GM18867 (cell line): ENCODE measurements at regions not wholly inside any gene's neighbourhood (a gene's known extent, or its start where the extent isn't known, plus 50 kb on each side); places are given as distances from the start of the nearest gene placed in this dataset.
"Not testable (repeated sequence)": the region's sequence is repeated elsewhere in the genome, so short reads cannot be mapped to it uniquely, and the experiment has no call there.

Experiments
- ATAC-seq: cut with Tn5 transposase; IDR thresholded peaks from one replicate; pipeline ENCODE4 v1.9.1; 2021; ENCODE audit warnings: mild to moderate bottlenecking, moderate library complexity; ENCODE audit not compliant: unreplicated experiment

- ATAC-seq: peak; percentile 81
Observed at GRCh38 chr2:163123526-163123925, 285.0 kb upstream of the KCNH7 start.

GRCh38 chr2:163122257-163122656 lies 283.7 kb upstream of the KCNH7 start:
- no peak for ATAC-seq

- no peak for ATAC-seq
Observed at GRCh38 chr2:163121483-163121882, 282.9 kb upstream of the KCNH7 start.

GRCh38 chr2:163119966-163120365 lies 281.4 kb upstream of the KCNH7 start:
- ATAC-seq: no peak

GRCh38 chr2:163086940-163087339 lies 248.4 kb upstream of the KCNH7 start:
- no peak for ATAC-seq

GRCh38 chr2:163085366-163086024 lies 246.9 kb upstream of the KCNH7 start:
- ATAC-seq: not testable (repeated sequence)

GRCh38 chr2:163081754-163082153 lies 243.2 kb upstream of the KCNH7 start:
- peak; percentile 78 for ATAC-seq

GRCh38 chr2:163077241-163077640 lies 238.7 kb upstream of the KCNH7 start:
- no peak for ATAC-seq

- no peak for ATAC-seq
Observed at GRCh38 chr2:163066085-163066484, 227.5 kb upstream of the KCNH7 start.

- ATAC-seq: no peak
Observed at GRCh38 chr2:163062524-163062923, 224.0 kb upstream of the KCNH7 start.

GRCh38 chr2:163046615-163047014 lies 208.0 kb upstream of the KCNH7 start:
- ATAC-seq: no peak

- ATAC-seq: no peak
Observed at GRCh38 chr2:163045830-163046229, 207.3 kb upstream of the KCNH7 start.

GRCh38 chr2:163044114-163044513 lies 205.5 kb upstream of the KCNH7 start:
- ATAC-seq: no peak

- ATAC-seq: no peak
Observed at GRCh38 chr2:163043201-163043600, 204.6 kb upstream of the KCNH7 start.

GRCh38 chr2:163039266-163039665 lies 200.7 kb upstream of the KCNH7 start:
- ATAC-seq: no peak

- ATAC-seq: no peak
Observed at GRCh38 chr2:163028807-163029206, 190.2 kb upstream of the KCNH7 start.

GRCh38 chr2:163026136-163026775 lies 187.7 kb upstream of the KCNH7 start:
- ATAC-seq: not testable (repeated sequence)

- not testable (repeated sequence) for ATAC-seq
Observed at GRCh38 chr2:163016882-163017281, 178.3 kb upstream of the KCNH7 start.

GRCh38 chr2:163011000-163011399 lies 172.4 kb upstream of the KCNH7 start:
- no peak for ATAC-seq

GRCh38 chr2:163008642-163009041 lies 170.1 kb upstream of the KCNH7 start:
- ATAC-seq: no peak

GRCh38 chr2:162994718-162995117 lies 156.2 kb upstream of the KCNH7 start:
- no peak for ATAC-seq

GRCh38 chr2:162992828-162993227 lies 154.3 kb upstream of the KCNH7 start:
- no peak for ATAC-seq

- peak; percentile 58 for ATAC-seq
Observed at GRCh38 chr2:162989507-162989906, 150.9 kb upstream of the KCNH7 start.
